A549 (cell line): ENCODE measurements at regions not wholly inside any gene's neighbourhood (a gene's known extent, or its start where the extent isn't known, plus 50 kb on each side); places are given as distances from the start of the nearest gene placed in this dataset.

Experiments
- ATAC-seq, 2 experiments: fragments of 200-7000 bp in 1 of 2; fragments of >200 bp in 1 of 2; cut with Nextera tagmentation in 1 of 2; cut with Tn5 transposase in 1 of 2; 3 replicates each; pipeline versions ENCODE4 v1.8.0 to v1.9.1; 2018 to 2020; ENCODE audit warnings: mild to moderate bottlenecking in 1 of 2, moderate library complexity in 1 of 2
- CTCF ChIA-PET: fragments of 300-600 bp; sonication (Branson Sonifier 250); formaldehyde crosslinking; extraction: SDS; loops from one replicate; lab custom pipeline; 2021; ENCODE audit warnings: antibody characterized with exemption, inconsistent platforms; lab: Yijun Ruan, JAX
- POLR2A ChIA-PET: fragments of 350-600 bp; formaldehyde crosslinking; extraction: SDS; loops from one replicate; lab custom pipeline; 2021; ENCODE audit warnings: antibody characterized with exemption, inconsistent platforms; lab: Yijun Ruan, JAX
- DNase-seq, 2 experiments: peaks; one replicate each; pipeline versions ENCODE4 v3.0.0 to v3.0.0-alpha.2; 2011 to 2016; ENCODE audit warnings: low read depth in 1 of 2, low spot score in 1 of 2
- FAIRE-seq: peaks from 2 replicates; lab custom pipeline; 2011; peaks lifted over from hg19 to GRCh38; lab: Jason Lieb, UNC
- H3K27ac ChIP-seq, 2 experiments: fragments of >200 bp; sonication (Bioruptor Twin); formaldehyde crosslinking; 3 replicates each; pipeline ENCODE4 v1.5.1; 2016 to 2017
- H3K4me1 ChIP-seq: fragments of >200 bp; sonication (Bioruptor Twin); formaldehyde crosslinking; 3 replicates; pipeline ENCODE4 v1.6.1; 2016
- H3K4me2 ChIP-seq: fragments of >200 bp; sonication (Bioruptor Twin); formaldehyde crosslinking; 3 replicates; pipeline ENCODE4 v1.6.1; 2016
- H3K4me3 ChIP-seq: fragments of >200 bp; sonication (Bioruptor Twin); formaldehyde crosslinking; 3 replicates; pipeline ENCODE4 v1.5.1; 2016
- H3K9me3 ChIP-seq: fragments of >200 bp; sonication (Bioruptor Twin); formaldehyde crosslinking; 3 replicates; pipeline ENCODE4 v1.6.1; 2016
- BHLHE40 ChIP-seq: IDR thresholded peaks from 2 replicates; pipeline ENCODE4 v1.6.1; 2012; ENCODE audit warnings: low read depth, low read length, inconsistent platforms
- CBX2 ChIP-seq: fragments of 200-600 bp; sonication (generic); IDR thresholded peaks from 2 replicates; pipeline ENCODE4 v1.6.1; 2016; ENCODE audit warnings: low read depth, mild to moderate bottlenecking, borderline replicate concordance
- CBX8 ChIP-seq: fragments of 200-600 bp; sonication (generic); IDR thresholded peaks from 2 replicates; pipeline ENCODE4 v1.6.1; 2016
- CHD4 ChIP-seq: fragments of 200-600 bp; sonication (generic); IDR thresholded peaks from 2 replicates; pipeline ENCODE4 v1.6.1; 2016; ENCODE audit warnings: antibody characterized with exemption, mild to moderate bottlenecking, borderline replicate concordance
- E2F6 ChIP-seq: IDR thresholded peaks from 2 replicates; pipeline ENCODE4 v1.6.1; 2012; ENCODE audit warnings: low read depth, borderline replicate concordance
- EHF ChIP-seq: fragments of 250-450 bp; sonication (Bioruptor Pico); IDR thresholded peaks from 2 replicates; pipeline ENCODE4 v1.5.0; 2020; ENCODE audit warnings: mild to moderate bottlenecking
- HDAC2 ChIP-seq: fragments of 200-600 bp; sonication (generic); IDR thresholded peaks from 2 replicates; pipeline ENCODE4 v1.6.1; 2016
- HOXB5 ChIP-seq: fragments of 250-450 bp; sonication (Bioruptor Pico); IDR thresholded peaks from 2 replicates; pipeline ENCODE4 v1.5.0; 2020; ENCODE audit warnings: mild to moderate bottlenecking, moderate library complexity
- KDM1A ChIP-seq: fragments of 200-600 bp; sonication (generic); IDR thresholded peaks from 2 replicates; pipeline ENCODE4 v1.6.1; 2016; ENCODE audit warnings: low read depth, mild to moderate bottlenecking
- MAFK ChIP-seq: fragments of 450-650 bp; IDR thresholded peaks from 2 replicates; pipeline ENCODE4 v1.6.1; 2014; ENCODE audit not compliant: partially characterized antibody
- MAZ ChIP-seq: fragments of 150-350 bp; IDR thresholded peaks from 2 replicates; pipeline ENCODE4 v1.6.1; 2014; ENCODE audit warnings: antibody characterized with exemption, low read depth, low read length, borderline replicate concordance
- NPAS2 ChIP-seq: fragments of 250-450 bp; sonication (Bioruptor Pico); IDR thresholded peaks from 2 replicates; pipeline ENCODE4 v1.8.0; 2022; ENCODE audit warnings: mild to moderate bottlenecking, moderate library complexity, borderline replicate concordance
- POLR2AphosphoS2 ChIP-seq: conservative IDR thresholded peaks from 2 replicates; pipeline ENCODE4 v1.6.1; 2012; ENCODE audit warnings: low read length, improper control_type of control experiment, inconsistent platforms
- RARB ChIP-seq: fragments of 250-450 bp; sonication (Bioruptor Pico); IDR thresholded peaks from 2 replicates; pipeline ENCODE4 v1.8.0; 2021; ENCODE audit warnings: mild to moderate bottlenecking, moderate library complexity
- RNF2 ChIP-seq: fragments of 200-600 bp; sonication (generic); IDR thresholded peaks from 2 replicates; pipeline ENCODE4 v1.6.1; 2016; ENCODE audit warnings: low read depth, mild to moderate bottlenecking, antibody characterized with exemption, moderate library complexity, borderline replicate concordance
- SMC3 ChIP-seq: fragments of >200 bp; sonication (Bioruptor Twin); formaldehyde crosslinking; IDR thresholded peaks from 3 replicates; pipeline ENCODE4 v1.6.1; 2018; ENCODE audit warnings: inconsistent platforms
- SREBF2 ChIP-seq: fragments of 450-650 bp; IDR thresholded peaks from 2 replicates; pipeline ENCODE4 v1.6.1; 2014; ENCODE audit warnings: mild to moderate bottlenecking, moderate library complexity
- TP53 ChIP-seq: fragments of 250-450 bp; sonication (Bioruptor Pico); IDR thresholded peaks from 2 replicates; pipeline ENCODE4 v1.5.0; 2021; ENCODE audit warnings: mild to moderate bottlenecking, moderate library complexity
- ZFP36 ChIP-seq: fragments of 450-650 bp; IDR thresholded peaks from 2 replicates; pipeline ENCODE4 v1.6.1; 2014; ENCODE audit warnings: borderline replicate concordance; ENCODE audit not compliant: partially characterized antibody
- ZNF302 ChIP-seq: fragments of 250-450 bp; sonication (Bioruptor Pico); IDR thresholded peaks from 2 replicates; pipeline ENCODE4 v1.9.0; 2021; ENCODE audit warnings: inconsistent platforms, mild to moderate bottlenecking, moderate library complexity
- WGBS: methylation state at CpG from one replicate; pipeline ENCODE4 v1.1.6; 2017; ENCODE audit errors: missing lambda C conversion rate; 5-methylcytosine and 5-hydroxymethylcytosine counted together
- TF ChIP-seq, protein P1 (sequence below): fragments of 250-450 bp; sonication (Bioruptor Pico); IDR thresholded peaks from 2 replicates; pipeline ENCODE4 v1.5.0; 2020; ENCODE audit warnings: low read depth, mild to moderate bottlenecking, moderate library complexity
- TF ChIP-seq, protein P2 (sequence below): fragments of >200 bp; sonication (Bioruptor Twin); formaldehyde crosslinking; IDR thresholded peaks from 3 replicates; pipeline ENCODE4 v1.6.1; 2016

DNA sequence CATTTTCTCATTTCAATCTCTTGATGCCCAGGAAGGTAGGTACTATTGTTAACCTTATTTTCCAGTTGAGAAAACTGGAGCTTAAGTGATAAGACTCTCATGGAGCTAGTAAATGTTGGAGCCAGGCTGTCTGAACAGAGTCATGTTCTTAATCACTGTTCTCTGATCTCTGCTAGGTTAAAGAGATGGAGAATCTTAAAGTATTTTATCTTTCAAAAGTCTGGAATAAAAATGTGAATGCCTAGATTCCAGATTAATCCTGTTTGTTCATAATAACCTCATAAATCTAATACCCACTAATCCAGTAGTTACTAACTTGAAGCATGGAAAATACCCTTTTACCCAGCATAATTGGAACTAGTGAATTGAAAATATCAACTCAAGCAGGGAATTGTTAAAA lies 341.0 kb upstream of the RGS6 start:
- DNase-seq (no peak), ATAC-seq (no peak), FAIRE-seq (no peak)
- CTCF ChIA-PET: no interaction called here
- H3K4me2 ChIP-seq: no peak overlapping the region
- no peak overlapping the region for H3K27ac ChIP-seq
- H3K4me3 ChIP-seq: no peak overlapping the region
- POLR2A ChIA-PET: no interaction called here
- no peaks in the 10 kb centered on the region for H3K9me3 ChIP-seq
- H3K4me1 ChIP-seq: no peaks in the 10 kb centered on the region
- TF ChIP-seq HOXB5 (CRISPR knock-in tag) (no peak), RARB (CRISPR knock-in tag) (no peak), E2F6 (no peak), ZNF302 (CRISPR knock-in tag) (no peak), KDM1A (no peak), POLR2AphosphoS2 (no peak)
- TF ChIP-seq, protein P1, sequence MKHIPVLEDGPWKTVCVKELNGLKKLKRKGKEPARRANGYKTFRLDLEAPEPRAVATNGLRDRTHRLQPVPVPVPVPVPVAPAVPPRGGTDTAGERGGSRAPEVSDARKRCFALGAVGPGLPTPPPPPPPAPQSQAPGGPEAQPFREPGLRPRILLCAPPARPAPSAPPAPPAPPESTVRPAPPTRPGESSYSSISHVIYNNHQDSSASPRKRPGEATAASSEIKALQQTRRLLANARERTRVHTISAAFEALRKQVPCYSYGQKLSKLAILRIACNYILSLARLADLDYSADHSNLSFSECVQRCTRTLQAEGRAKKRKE (CRISPR knock-in tag): no peak
- TF ChIP-seq, protein P2, sequence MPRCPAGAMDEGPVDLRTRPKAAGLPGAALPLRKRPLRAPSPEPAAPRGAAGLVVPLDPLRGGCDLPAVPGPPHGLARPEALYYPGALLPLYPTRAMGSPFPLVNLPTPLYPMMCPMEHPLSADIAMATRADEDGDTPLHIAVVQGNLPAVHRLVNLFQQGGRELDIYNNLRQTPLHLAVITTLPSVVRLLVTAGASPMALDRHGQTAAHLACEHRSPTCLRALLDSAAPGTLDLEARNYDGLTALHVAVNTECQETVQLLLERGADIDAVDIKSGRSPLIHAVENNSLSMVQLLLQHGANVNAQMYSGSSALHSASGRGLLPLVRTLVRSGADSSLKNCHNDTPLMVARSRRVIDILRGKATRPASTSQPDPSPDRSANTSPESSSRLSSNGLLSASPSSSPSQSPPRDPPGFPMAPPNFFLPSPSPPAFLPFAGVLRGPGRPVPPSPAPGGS: no peak

GRCh38 chr14:71591929-71592328 lies 340.3 kb upstream of the RGS6 start:
- 19% methylated on average over 1 of the region's 1 CpG for WGBS
- TF ChIP-seq SREBF2 (no peak), SMC3 (no peak), ZFP36 (no peak)
- TF ChIP-seq, protein P1 (CRISPR knock-in tag): no peak
- CTCF ChIA-PET: no interaction called here
- no peak overlapping the region for H3K27ac ChIP-seq
- DNase-seq (no peak), ATAC-seq (no peak), FAIRE-seq (no peak)
- no peak overlapping the region for H3K4me3 ChIP-seq
- no peaks in the 10 kb centered on the region for H3K9me3 ChIP-seq
- POLR2A ChIA-PET: no interaction called here
- H3K4me1 ChIP-seq: no peaks in the 10 kb centered on the region
- no peak overlapping the region for H3K4me2 ChIP-seq

DNA sequence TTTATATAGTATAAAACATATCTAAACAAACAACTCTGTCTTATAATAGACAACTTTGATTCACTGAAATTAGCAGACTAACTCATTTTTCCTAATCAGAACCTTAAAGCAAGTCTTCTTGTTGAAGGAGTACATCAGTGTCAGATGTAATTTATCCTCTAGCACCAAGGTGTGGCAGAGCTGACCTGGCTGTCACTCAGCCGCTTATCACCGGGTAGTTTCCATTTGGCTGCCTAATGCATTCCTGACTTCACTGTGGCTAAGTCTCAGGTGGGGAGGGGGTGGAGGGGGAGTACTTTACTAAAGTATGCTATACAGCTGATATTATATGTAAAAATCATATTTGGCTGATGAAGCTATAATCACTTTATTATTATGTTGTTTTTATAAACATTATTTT lies 339.9 kb upstream of the RGS6 start:
- no peaks in the 10 kb centered on the region for H3K9me3 ChIP-seq
- WGBS: 79% methylated on average over 2 of the region's 2 CpGs
- ChIA-PET CTCF (no interaction called here), POLR2A (no interaction called here)
- H3K27ac ChIP-seq: no peak overlapping the region
- H3K4me1 ChIP-seq: no peaks in the 10 kb centered on the region
- DNase-seq (no peak), ATAC-seq (no peak)
- no peak overlapping the region for H3K4me3 ChIP-seq
- no peak overlapping the region for H3K4me2 ChIP-seq
- TF ChIP-seq RNF2 (no peak), NPAS2 (CRISPR knock-in tag) (no peak), CBX8 (no peak), CHD4 (no peak), HDAC2 (no peak), CBX2 (no peak), EHF (CRISPR knock-in tag) (no peak), BHLHE40 (no peak), TP53 (CRISPR knock-in tag) (no peak), KDM1A (no peak), MAFK (no peak), MAZ (no peak)
- TF ChIP-seq, all 56 proteins: peak for 0
- FAIRE-seq: no peak
